Stimulated activated CD8-positive, alpha-beta memory T cell treated with anti-CD3 and anti-CD28 coated beads, Interleukin-4, amount 100 ng/mL, for 4 hours (primary cell): ENCODE measurements at regions not wholly inside any gene's neighbourhood (a gene's known extent, or its start where the extent isn't known, plus 50 kb on each side); places are given as distances from the start of the nearest gene placed in this dataset.

Source experiments
- DNase-seq, 2 donors: peaks; one replicate each; pipeline ENCODE4 v3.0.0-alpha.2; 2020; ENCODE audit warnings: low read depth in 2 of 2, low spot score in 1 of 2

DNA sequence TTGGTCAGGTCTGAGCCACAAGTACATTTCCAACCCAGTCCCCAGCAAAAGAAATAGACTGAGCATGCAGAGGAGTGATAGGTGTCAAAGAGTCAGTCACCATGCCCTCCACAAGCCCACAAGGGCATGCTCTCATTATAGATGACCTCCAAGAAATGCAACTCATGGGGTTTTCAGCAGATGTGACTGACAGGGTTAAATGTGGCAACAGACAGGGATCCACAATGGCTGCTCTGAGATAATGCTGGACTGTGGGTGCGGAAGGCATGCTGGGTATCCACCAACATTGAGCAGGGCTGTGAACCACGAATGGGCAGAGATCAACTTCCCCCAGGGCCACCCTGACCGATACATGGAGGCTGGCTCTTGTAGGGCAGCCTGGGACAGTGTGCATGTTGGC is 115.8 kb downstream of the BCOR start:
- DNase-seq = no peak

DNA sequence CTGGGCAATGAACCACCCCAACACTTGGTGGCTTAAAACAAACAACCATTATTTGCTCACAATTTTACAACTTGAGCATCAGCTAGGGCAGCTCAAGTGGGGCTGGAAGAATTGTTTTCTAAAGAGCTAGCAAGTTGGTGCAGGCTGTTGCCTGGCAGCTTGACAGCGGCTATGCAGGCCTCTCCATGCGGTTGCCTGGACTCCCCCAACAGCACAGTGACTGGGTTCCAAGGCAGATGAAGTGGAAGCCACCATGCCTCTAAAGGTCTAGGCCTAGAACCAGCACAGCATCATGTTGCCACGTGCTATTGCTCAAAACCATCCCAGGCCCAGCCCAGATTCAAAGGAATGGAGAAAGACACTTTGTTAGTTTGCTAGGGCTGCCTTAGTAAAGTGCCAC is 114.8 kb downstream of the BCOR start:
- DNase-seq = no peak

DNA sequence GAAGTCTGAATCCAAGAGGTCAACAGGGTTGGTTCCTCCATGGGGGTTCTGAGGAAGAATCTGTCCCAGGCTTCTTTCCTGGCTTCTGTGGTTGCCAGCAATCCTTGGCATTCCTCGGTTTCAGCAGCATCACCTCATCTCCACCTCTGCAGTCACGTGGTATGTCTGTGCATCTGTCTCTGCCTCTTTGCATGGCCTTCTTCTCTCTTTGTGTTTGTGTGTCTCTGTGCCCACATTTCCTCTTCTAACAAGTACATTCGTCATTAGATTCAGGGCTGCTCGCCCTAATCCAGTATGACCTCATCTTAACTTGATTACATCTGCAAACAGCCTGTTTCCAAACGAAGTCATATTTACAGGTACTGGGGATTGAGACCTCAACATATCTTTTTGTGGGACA is 114.0 kb downstream of the BCOR start:
- DNase-seq = no peak

DNA sequence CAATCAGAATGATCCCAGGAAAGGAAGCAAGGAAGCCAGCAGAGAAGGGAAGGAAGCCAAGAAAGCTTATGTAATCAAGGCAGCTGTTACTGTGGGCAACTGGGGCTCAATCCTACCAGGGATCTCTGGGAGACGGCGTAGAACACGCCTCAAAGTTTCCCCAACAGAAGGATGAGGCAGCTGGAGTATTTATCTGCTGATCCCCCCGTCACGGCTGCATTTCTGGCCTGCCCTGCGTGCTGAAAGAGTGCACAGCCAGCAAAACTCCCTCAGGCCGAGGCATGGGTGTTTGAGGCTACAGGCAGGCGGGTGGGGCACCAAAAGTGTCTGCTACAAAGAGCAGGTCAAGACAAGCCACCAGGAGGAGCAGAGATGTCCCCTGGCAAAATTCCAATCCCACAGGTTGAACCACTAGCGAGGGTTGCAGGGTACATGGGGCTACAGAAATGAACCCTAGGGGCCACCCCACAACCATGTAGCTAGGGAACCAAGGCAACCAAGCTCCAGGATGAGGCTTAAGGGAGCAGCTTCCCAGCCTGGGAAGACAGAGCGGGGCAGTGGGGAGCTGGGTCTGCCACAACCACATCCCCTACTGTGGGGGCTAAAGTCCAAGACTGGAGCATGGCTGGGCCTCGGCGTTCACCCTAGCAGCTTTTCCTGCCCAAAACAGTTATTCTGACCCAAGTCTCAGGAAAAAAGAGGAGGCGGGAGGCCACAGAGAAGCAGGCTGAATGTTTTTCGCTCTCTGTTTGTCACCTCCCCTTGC is 113.4 kb downstream of the BCOR start:
- DNase-seq = no peak

DNA sequence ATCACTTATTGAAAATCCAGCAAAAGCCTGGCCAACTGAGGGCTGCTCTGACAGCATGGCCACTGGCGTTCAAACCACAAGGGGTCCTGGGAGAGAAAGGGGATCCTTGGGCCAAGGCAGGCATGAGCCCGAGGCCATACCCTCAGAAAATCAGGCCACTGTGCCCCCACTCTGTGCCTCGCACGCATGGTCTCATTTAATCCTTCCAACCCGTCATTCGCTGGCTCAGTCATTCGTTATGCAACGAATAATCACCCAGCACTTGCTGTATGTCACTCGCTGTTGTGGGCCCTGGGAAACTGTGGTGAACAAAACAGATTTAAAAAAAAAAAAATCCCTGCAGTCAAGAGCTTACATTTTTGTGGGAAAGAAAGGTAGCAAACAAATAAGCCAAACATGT is 112.7 kb downstream of the BCOR start:
- no peak for DNase-seq

DNA sequence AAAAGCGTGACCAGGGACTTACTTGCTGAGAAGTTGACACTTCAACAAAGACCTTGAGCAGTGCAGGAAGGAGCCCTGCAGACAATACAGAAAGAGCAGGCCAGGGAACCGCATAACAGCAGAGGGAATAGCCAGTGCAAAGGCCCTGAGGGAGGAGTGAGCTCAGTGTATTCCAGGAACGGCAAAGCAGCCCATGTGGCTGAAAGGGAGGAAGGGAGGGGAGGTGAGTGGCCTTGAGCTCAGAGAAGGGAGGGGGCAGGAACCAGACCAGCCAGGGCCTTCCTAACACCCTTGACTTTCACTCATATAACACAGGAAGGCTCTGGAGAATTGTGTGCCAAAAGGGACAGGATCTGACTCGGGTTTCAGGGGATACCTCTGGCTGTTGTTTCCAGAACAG is 112.2 kb downstream of the BCOR start:
- DNase-seq = no peak

DNA sequence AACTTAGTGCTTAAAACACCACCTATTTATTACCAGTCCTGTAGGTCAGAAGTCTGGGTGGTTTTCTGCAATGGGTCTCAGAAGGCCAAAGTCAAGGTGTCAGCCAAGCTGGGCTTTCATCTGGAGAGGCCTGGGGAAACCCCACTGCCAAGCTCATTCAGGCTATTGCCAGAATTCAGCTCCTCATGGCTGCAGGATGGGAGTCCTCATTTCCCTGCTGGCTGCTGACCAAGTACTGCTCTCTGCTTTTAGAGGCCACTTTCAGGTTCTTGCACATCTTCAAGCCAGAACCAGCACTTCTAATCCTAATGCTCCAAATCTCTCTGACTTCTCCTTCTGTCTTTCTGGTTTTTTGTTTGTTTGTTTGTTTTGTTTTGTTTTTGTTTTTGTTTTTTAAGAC is 109.3 kb downstream of the BCOR start:
- no peak for DNase-seq

DNA sequence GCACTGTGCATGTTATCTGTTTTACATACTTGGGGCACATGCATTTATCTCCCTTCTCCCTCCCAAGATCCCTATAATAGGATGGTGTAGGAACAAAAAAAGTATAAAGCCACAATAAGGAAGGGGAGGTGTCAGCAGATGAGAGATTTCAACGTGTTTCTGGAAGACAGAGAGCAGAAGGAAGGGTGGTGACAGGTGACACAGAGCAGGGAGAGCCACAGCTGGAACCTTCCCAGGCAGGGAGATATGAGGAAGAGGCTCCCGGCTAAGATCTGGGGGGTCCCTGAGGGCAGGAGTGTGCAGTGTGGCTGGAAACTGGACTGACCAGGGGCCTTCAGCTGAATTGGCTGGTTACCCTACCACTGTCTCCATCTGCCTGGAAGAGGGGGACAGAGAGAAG is 107.4 kb downstream of the BCOR start:
- DNase-seq = no peak

DNA sequence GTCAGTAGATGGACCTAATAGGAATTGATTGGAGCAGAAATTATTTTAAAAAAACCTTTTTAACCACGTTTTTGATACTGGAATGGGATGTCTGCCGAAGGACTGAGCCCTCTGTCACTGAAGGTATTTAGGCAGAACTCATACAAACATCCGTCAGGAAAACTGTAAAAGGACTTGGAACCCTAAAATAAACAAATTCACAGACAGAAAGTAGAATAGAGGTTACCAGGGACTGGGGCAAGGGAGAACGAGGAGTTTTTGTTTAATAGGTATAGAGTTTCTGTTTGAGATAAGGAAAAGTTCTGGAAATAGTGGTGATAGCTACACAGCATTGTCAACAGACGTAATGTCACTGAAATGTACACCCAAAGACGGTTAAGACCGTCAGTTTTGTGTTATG is 105.5 kb downstream of the BCOR start:
- no peak for DNase-seq

DNA sequence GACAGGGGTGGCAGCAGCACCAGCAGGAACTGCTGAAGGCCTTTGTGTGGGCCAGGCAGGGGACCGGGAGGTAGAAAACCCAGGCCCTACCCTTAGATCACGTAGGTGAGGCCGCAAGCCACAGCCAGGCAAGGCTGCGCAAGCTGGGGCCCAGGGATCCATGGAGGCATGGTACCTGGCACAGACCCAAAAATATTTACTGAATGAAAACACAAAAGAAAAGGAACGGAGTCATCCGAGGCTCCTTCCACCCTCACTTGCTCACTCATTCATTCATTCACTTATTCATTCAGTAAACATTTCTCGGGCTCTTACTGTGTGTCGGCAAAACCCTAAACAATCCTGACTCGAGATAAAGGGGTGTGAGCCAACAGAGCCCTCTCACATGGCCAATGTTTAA is 102.3 kb downstream of the BCOR start:
- no peak for DNase-seq

DNA sequence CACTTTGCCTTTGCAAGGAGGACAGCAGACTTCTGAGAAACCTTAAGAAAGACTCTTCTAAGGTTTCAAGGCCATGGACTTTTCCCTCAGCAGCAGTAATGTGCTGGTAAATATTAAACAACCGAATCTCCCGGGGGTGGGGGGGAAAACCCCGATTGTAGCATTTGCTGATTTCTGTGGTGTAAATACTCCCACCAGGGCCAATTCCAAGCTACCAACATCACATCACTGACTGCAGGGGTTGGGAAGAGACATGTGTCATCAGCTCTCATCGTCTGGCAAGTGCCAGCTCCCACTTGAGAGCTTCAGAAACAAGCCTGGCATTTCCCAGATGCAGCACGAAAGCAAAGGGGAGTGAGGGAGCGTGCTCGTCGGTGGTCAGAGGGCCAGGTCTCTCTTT is 101.2 kb downstream of the BCOR start:
- no peak for DNase-seq

DNA sequence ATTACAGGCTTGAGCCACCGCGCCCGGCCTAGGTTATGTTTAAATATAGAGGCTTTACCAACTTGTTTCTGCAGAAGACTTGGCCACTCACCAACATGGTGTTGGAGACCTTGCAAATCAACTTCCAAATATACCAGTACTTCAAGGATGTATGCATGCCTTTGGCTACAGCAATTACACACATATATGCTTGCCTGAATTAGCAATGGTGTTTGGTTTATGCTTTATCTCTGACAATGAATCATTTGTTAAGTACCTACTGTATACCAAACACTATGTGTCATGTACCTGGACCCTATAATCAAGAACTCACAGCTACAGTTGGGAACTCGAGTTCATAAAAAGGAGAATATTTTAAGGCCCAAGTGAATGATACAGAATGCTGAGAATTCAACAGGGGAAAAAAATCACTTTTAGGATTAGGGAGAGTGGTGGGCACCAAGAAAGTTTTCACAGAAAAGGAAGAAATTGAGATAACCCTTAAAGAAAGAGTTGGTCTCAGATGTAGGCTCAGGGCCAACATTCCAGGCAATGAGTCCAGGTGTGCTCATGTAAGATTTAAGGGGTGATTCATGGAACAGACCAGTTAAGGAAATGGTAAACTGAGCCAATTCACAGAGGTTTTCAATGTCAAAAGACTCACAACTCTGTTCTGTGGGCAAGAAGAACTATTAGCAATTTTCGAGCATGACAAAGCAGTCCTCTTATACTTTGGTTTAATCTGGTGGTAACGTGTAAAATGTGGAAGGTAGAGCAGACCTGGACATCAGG is 98.9 kb downstream of the BCOR start:
- no peak for DNase-seq
